Panc1 (cell line): ENCODE measurements at regions not wholly inside any gene's neighbourhood (a gene's known extent, or its start where the extent isn't known, plus 50 kb on each side); places are given as distances from the start of the nearest gene placed in this dataset.
"Not testable (repeated sequence)": the region's sequence is repeated elsewhere in the genome, so short reads cannot be mapped to it uniquely, and the experiment has no call there.

Source experiments
- ATAC-seq: fragments of 200-7000 bp; cut with Tn5 transposase; 2 replicates; pipeline ENCODE4 v1.9.1; 2020; ENCODE audit warnings: mild to moderate bottlenecking, moderate library complexity
- BruUV-seq: library from RNA; stranded (reverse); fragments of 400-500 nt; replicated peaks from 2 replicates; lab custom pipeline; 2021; lab: Mats Ljungman, UMichigan
- CTCF ChIA-PET: fragments of 300-600 bp; sonication (Branson Sonifier 250); formaldehyde crosslinking; loops from one replicate; lab custom pipeline; 2022; ENCODE audit warnings: antibody characterized with exemption; lab: Charles Lee
- POLR2A ChIA-PET: fragments of 300-600 bp; sonication (Branson Sonifier 250); formaldehyde crosslinking; loops from one replicate; lab custom pipeline; 2022; ENCODE audit warnings: antibody characterized with exemption; lab: Charles Lee
- DNase-seq: peaks from one replicate; pipeline ENCODE4 v3.0.0-alpha.2; 2010; ENCODE audit warnings: low read depth, low spot score
- H3K27ac ChIP-seq: 2 replicates; pipeline ENCODE4 v1.5.1; 2011; ENCODE audit warnings: mild to moderate bottlenecking, low read length, inconsistent platforms
- H3K27me3 ChIP-seq: fragments of 200-500 bp; sonication (Bioruptor generic); 2 replicates; pipeline ENCODE4 v1.6.0; 2014; ENCODE audit warnings: low read length, inconsistent platforms; ENCODE audit not compliant: control insufficient read depth, insufficient read depth
- H3K36me3 ChIP-seq: fragments of 200-500 bp; sonication (Bioruptor generic); 2 replicates; pipeline ENCODE4 v1.5.1; 2014; ENCODE audit warnings: inconsistent platforms, mild to moderate bottlenecking, low read length, moderate library complexity; ENCODE audit not compliant: control insufficient read depth, insufficient read depth
- H3K4me1 ChIP-seq: 2 replicates; pipeline ENCODE4 v1.5.1; 2011; ENCODE audit warnings: inconsistent platforms, mild to moderate bottlenecking, low read length, moderate library complexity; ENCODE audit not compliant: control insufficient read depth, insufficient read depth
- H3K4me3 ChIP-seq, 2 experiments: 2 replicates each; pipeline ENCODE4 v1.5.1; 2011 to 2012; ENCODE audit warnings: low read depth in 2 of 2, low read length in 2 of 2, mild to moderate bottlenecking in 2 of 2, inconsistent platforms in 1 of 2, moderate library complexity in 1 of 2
- H3K9me3 ChIP-seq: fragments of 200-500 bp; sonication (Bioruptor generic); 2 replicates; pipeline ENCODE4 v1.5.1; 2014; ENCODE audit warnings: low read depth, mild to moderate bottlenecking, inconsistent platforms, low read length, moderate library complexity; ENCODE audit not compliant: control insufficient read depth, insufficient read depth
- POLR2AphosphoS5 ChIP-seq: IDR thresholded peaks from 2 replicates; pipeline ENCODE4 v1.6.1; 2012; ENCODE audit warnings: mild to moderate bottlenecking, low read depth, low read length, moderate library complexity
- SIN3A ChIP-seq: IDR thresholded peaks from 2 replicates; pipeline ENCODE4 v1.6.1; 2012; ENCODE audit warnings: low read depth, mild to moderate bottlenecking, low read length, moderate library complexity, borderline replicate concordance; ENCODE audit not compliant: insufficient read depth
- TCF7L2 ChIP-seq: IDR thresholded peaks from 2 replicates; pipeline ENCODE4 v1.6.1; 2011; ENCODE audit warnings: mild to moderate bottlenecking, low read depth, low read length, inconsistent platforms
- in situ Hi-C: cut with HindIII; loops from 2 replicates; pipeline ENCODE4 v1.10.0; 2016; ENCODE audit warnings: low sequenced_read_pairs, low pct_unique_long_range_greater_than_20kb
- intact Hi-C: fragments of 100-400 bp; cut with micrococcal nuclease; formaldehyde crosslinking; loops from one replicate; pipeline ENCODE4 v1.10.0; 2022; ENCODE audit not compliant: unreplicated experiment
- TF ChIP-seq, protein P1 (sequence below): fragments of 450-650 bp; IDR thresholded peaks from 2 replicates; pipeline ENCODE4 v1.5.1; 2017; ENCODE audit warnings: mild to moderate bottlenecking
- TF ChIP-seq, protein P2 (sequence below), 2 experiments: IDR thresholded peaks; 2 replicates each; pipeline ENCODE4 v1.6.1; 2011 to 2012; ENCODE audit warnings: low read depth in 2 of 2, control low read depth in 1 of 2, low read length in 1 of 2, mild to moderate bottlenecking in 1 of 2, moderate library complexity in 1 of 2; ENCODE audit not compliant: insufficient read depth in 1 of 2

- intact Hi-C loops (no loop called here), in situ Hi-C loops (no loop called here)
- Histone ChIP-seq H3K9me3 (no peaks in the 10 kb centered on the region), H3K4me3 (no peak overlapping the region), H3K36me3 (no peaks in the 10 kb centered on the region), H3K27ac (no peak overlapping the region), H3K27me3 (no peaks in the 10 kb centered on the region), H3K4me1 (no peaks in the 10 kb centered on the region)
- TF ChIP-seq, protein P1, sequence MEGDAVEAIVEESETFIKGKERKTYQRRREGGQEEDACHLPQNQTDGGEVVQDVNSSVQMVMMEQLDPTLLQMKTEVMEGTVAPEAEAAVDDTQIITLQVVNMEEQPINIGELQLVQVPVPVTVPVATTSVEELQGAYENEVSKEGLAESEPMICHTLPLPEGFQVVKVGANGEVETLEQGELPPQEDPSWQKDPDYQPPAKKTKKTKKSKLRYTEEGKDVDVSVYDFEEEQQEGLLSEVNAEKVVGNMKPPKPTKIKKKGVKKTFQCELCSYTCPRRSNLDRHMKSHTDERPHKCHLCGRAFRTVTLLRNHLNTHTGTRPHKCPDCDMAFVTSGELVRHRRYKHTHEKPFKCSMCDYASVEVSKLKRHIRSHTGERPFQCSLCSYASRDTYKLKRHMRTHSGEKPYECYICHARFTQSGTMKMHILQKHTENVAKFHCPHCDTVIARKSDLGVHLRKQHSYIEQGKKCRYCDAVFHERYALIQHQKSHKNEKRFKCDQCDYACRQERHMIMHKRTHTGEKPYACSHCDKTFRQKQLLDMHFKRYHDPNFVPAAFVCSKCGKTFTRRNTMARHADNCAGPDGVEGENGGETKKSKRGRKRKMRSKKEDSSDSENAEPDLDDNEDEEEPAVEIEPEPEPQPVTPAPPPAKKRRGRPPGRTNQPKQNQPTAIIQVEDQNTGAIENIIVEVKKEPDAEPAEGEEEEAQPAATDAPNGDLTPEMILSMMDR: no peak
- TF ChIP-seq POLR2AphosphoS5: no peak
- TF ChIP-seq TCF7L2: no peak
- TF ChIP-seq SIN3A: no peak
- TF ChIP-seq, protein P2, sequence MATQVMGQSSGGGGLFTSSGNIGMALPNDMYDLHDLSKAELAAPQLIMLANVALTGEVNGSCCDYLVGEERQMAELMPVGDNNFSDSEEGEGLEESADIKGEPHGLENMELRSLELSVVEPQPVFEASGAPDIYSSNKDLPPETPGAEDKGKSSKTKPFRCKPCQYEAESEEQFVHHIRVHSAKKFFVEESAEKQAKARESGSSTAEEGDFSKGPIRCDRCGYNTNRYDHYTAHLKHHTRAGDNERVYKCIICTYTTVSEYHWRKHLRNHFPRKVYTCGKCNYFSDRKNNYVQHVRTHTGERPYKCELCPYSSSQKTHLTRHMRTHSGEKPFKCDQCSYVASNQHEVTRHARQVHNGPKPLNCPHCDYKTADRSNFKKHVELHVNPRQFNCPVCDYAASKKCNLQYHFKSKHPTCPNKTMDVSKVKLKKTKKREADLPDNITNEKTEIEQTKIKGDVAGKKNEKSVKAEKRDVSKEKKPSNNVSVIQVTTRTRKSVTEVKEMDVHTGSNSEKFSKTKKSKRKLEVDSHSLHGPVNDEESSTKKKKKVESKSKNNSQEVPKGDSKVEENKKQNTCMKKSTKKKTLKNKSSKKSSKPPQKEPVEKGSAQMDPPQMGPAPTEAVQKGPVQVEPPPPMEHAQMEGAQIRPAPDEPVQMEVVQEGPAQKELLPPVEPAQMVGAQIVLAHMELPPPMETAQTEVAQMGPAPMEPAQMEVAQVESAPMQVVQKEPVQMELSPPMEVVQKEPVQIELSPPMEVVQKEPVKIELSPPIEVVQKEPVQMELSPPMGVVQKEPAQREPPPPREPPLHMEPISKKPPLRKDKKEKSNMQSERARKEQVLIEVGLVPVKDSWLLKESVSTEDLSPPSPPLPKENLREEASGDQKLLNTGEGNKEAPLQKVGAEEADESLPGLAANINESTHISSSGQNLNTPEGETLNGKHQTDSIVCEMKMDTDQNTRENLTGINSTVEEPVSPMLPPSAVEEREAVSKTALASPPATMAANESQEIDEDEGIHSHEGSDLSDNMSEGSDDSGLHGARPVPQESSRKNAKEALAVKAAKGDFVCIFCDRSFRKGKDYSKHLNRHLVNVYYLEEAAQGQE (IDR thresholded peaks at IDR 0.05; ENCODE audit: insufficient read depth in 1 of 2, low read depth in 2 of 2, low read length in 1 of 2): no peak
- BruUV-seq: no TSS peak
- ChIA-PET CTCF (no interaction called here), POLR2A (no interaction called here)
- no peak for DNase-seq
- ATAC-seq: no peak
Observed at GRCh38 chr21:23578027-23578426, 2029.3 kb downstream of the MRPL39 start.

GRCh38 chr21:23574932-23575331, 2032.3 kb downstream of the MRPL39 start:
- Histone ChIP-seq H3K4me3 (no peak overlapping the region), H3K36me3 (no peaks in the 10 kb centered on the region), H3K27me3 (no peaks in the 10 kb centered on the region), H3K9me3 (no peaks in the 10 kb centered on the region), H3K4me1 (no peaks in the 10 kb centered on the region), H3K27ac (no peak overlapping the region)
- DNase-seq (no peak), ATAC-seq (no peak)
- no TSS peak for BruUV-seq
- CTCF ChIA-PET: no interaction called here
- intact Hi-C loops: no loop called here
- in situ Hi-C loops: no loop called here
- TF ChIP-seq POLR2AphosphoS5 (no peak), SIN3A (no peak), TCF7L2 (no peak)
- TF ChIP-seq, protein P2 (IDR thresholded peaks at IDR 0.05; ENCODE audit: insufficient read depth in 1 of 2, low read depth in 2 of 2, low read length in 1 of 2): no peak
- TF ChIP-seq, protein P1: no peak; the same call in 1 of the 2 replicates
- POLR2A ChIA-PET: no interaction called here

DNA sequence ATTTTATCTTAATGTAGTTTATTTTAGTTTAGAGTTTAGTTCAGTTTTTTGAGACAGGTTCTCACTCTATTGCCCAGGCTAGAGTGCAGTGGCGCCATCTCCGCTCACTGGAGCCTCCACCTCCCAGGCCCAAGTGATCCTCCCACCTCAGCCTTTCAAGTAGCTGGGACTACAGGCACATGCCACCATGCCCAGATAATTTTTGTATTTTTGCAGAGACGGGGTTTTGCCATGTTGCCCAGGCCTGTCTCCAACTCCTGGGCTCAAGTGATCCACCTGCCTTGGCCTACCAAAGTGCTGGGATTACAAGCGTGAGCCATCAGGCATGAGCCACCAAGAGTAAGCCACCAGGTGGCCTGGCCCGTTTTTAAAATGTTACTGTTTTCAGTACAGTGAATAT, 2058.4 kb downstream of the MRPL39 start:
- BruUV-seq: not testable (repeated sequence)

More for the DNA sequence above, 2058.4 kb downstream of the MRPL39 start:
- H3K4me1 ChIP-seq, CTCF ChIA-PET, in situ Hi-C loops, POLR2A ChIA-PET, H3K4me3 ChIP-seq, H3K36me3 ChIP-seq, DNase-seq, H3K9me3 ChIP-seq, ATAC-seq, H3K27ac ChIP-seq, intact Hi-C loops, H3K27me3 ChIP-seq: not testable (repeated sequence)
